Astrocyte (in vitro differentiated cells and primary cell): ENCODE measurements at regions not wholly inside any gene's neighbourhood (a gene's known extent, or its start where the extent isn't known, plus 50 kb on each side); places are given as distances from the start of the nearest gene placed in this dataset.

ENCODE experiments used
- CTCF ChIP-seq: IDR thresholded peaks from 2 replicates; pipeline ENCODE4 v1.5.1; 2011; ENCODE audit warnings: low read depth, mild to moderate bottlenecking, inconsistent platforms, low read length, moderate library complexity; ENCODE audit not compliant: insufficient read depth
- EZH2 ChIP-seq: IDR thresholded peaks from 2 replicates; pipeline ENCODE4 v1.6.1; 2012; ENCODE audit warnings: mild to moderate bottlenecking, low read length, inconsistent platforms; ENCODE audit not compliant: insufficient read depth

DNA sequence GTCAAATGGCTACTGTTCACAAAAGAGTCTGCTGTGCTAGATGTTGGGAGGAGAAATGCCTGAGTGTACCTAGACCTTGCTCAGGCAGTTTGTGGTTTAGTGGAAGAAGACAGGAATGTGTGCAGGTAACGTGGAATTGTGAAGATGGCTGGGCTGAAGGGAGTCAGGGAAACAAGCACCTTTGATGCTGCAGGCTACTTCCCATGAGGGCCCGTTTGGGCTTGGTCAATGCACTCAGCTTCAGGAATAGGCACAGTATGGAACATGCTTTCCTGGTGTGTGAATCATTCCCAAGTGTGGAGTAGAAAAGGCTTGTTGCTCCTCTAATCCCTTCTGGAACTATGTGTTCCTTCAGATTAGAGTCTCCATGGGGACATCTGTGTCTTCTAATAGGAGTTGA, 318.3 kb upstream of the MTNR1B start:
- TF ChIP-seq CTCF (no peak), EZH2 (no peak)
